ENCODE measurements at regions not wholly inside any gene's neighbourhood (a gene's known extent, or its start where the extent isn't known, plus 50 kb on each side); places are given as distances from the start of the nearest gene placed in this dataset.

- POLR2A ChIA-PET: no interaction called here
- no peaks in the 10 kb centered on the region for H3K36me3 Mint-ChIP-seq (ENCODE audit: low read depth)
Observed at GRCh38 chr5:4977416-4978110, 162.6 kb upstream of the ADAMTS16 start.

GRCh38 chr5:4980201-4980600, 159.9 kb upstream of the ADAMTS16 start:
- H3K36me3 Mint-ChIP-seq (ENCODE audit: low read depth): no peaks in the 10 kb centered on the region
- DNase-seq: no peak
- POLR2A ChIA-PET: no interaction called here

More at GRCh38 chr5:4977416-4978110, 162.6 kb upstream of the ADAMTS16 start:
- CTCF ChIA-PET: no interaction called here
- no peaks in the 10 kb centered on the region for H3K27me3 Mint-ChIP-seq
- H3K4me3 Mint-ChIP-seq: no peak overlapping the region
- DNase-seq: no peak
- no peaks in the 10 kb centered on the region for H3K4me1 Mint-ChIP-seq
- no peak overlapping the region for H3K27ac Mint-ChIP-seq
- no peaks in the 10 kb centered on the region for H3K9me3 Mint-ChIP-seq

GRCh38 chr5:4981608-4982007, 158.5 kb upstream of the ADAMTS16 start:
- H3K27ac Mint-ChIP-seq: no peak overlapping the region
- H3K36me3 Mint-ChIP-seq (ENCODE audit: low read depth): no peaks in the 10 kb centered on the region
- H3K4me1 Mint-ChIP-seq: no peaks in the 10 kb centered on the region
- ChIA-PET POLR2A (no interaction called here), CTCF (no interaction called here)
- no peaks in the 10 kb centered on the region for H3K9me3 Mint-ChIP-seq
- H3K27me3 Mint-ChIP-seq: no peaks in the 10 kb centered on the region
- no peak overlapping the region for H3K4me3 Mint-ChIP-seq
- no peak for DNase-seq

More at GRCh38 chr5:4980201-4980600, 159.9 kb upstream of the ADAMTS16 start:
- Mint-ChIP-seq H3K27ac (no peak overlapping the region), H3K9me3 (no peaks in the 10 kb centered on the region), H3K4me3 (no peak overlapping the region), H3K27me3 (no peaks in the 10 kb centered on the region), H3K4me1 (no peaks in the 10 kb centered on the region)
- CTCF ChIA-PET: no interaction called here

GRCh38 chr5:4983701-4984100, 156.4 kb upstream of the ADAMTS16 start:
- ChIA-PET POLR2A (no interaction called here), CTCF (no interaction called here)
- DNase-seq: no peak
- H3K9me3 Mint-ChIP-seq: no peaks in the 10 kb centered on the region
- no peaks in the 10 kb centered on the region for H3K4me1 Mint-ChIP-seq
- no peaks in the 10 kb centered on the region for H3K36me3 Mint-ChIP-seq (ENCODE audit: low read depth)
- no peak overlapping the region for H3K27ac Mint-ChIP-seq
- H3K4me3 Mint-ChIP-seq: no peak overlapping the region
- no peaks in the 10 kb centered on the region for H3K27me3 Mint-ChIP-seq

- Mint-ChIP-seq H3K9me3 (no peaks in the 10 kb centered on the region), H3K27ac (no peak overlapping the region), H3K36me3 (ENCODE audit: low read depth) (no peaks in the 10 kb centered on the region), H3K4me1 (no peaks in the 10 kb centered on the region), H3K4me3 (no peak overlapping the region), H3K27me3 (no peaks in the 10 kb centered on the region)
- CTCF ChIA-PET: no interaction called here
- POLR2A ChIA-PET: no interaction called here
- no peak for DNase-seq
Observed at GRCh38 chr5:4984461-4984860, 155.7 kb upstream of the ADAMTS16 start.

GRCh38 chr5:4987431-4987830, 152.7 kb upstream of the ADAMTS16 start:
- Mint-ChIP-seq H3K4me3 (no peak overlapping the region), H3K36me3 (ENCODE audit: low read depth) (no peaks in the 10 kb centered on the region), H3K9me3 (no peaks in the 10 kb centered on the region), H3K27me3 (no peaks in the 10 kb centered on the region), H3K27ac (no peak overlapping the region), H3K4me1 (no peaks in the 10 kb centered on the region)
- CTCF ChIA-PET: no interaction called here
- POLR2A ChIA-PET: no interaction called here
- no peak for DNase-seq

GRCh38 chr5:4989118-4989517, 151.0 kb upstream of the ADAMTS16 start:
- H3K4me1 Mint-ChIP-seq: no peaks in the 10 kb centered on the region
- no peak overlapping the region for H3K27ac Mint-ChIP-seq
- CTCF ChIA-PET: no interaction called here
- no peaks in the 10 kb centered on the region for H3K27me3 Mint-ChIP-seq
- no peaks in the 10 kb centered on the region for H3K36me3 Mint-ChIP-seq (ENCODE audit: low read depth)
- no peak overlapping the region for H3K4me3 Mint-ChIP-seq
- H3K9me3 Mint-ChIP-seq: no peaks in the 10 kb centered on the region
- POLR2A ChIA-PET: no interaction called here
- DNase-seq: no peak

- no peaks in the 10 kb centered on the region for H3K4me1 Mint-ChIP-seq
- ChIA-PET POLR2A (no interaction called here), CTCF (no interaction called here)
- no peaks in the 10 kb centered on the region for H3K9me3 Mint-ChIP-seq
- no peak for DNase-seq
- no peak overlapping the region for H3K4me3 Mint-ChIP-seq
- H3K36me3 Mint-ChIP-seq (ENCODE audit: low read depth): no peaks in the 10 kb centered on the region
- no peak overlapping the region for H3K27ac Mint-ChIP-seq
- no peaks in the 10 kb centered on the region for H3K27me3 Mint-ChIP-seq
Observed at GRCh38 chr5:4990017-4990416, 150.1 kb upstream of the ADAMTS16 start.

- H3K9me3 Mint-ChIP-seq: no peaks in the 10 kb centered on the region
- no peak overlapping the region for H3K4me3 Mint-ChIP-seq
- H3K27me3 Mint-ChIP-seq: no peaks in the 10 kb centered on the region
- no peak for DNase-seq
- CTCF ChIA-PET: no interaction called here
- POLR2A ChIA-PET: no interaction called here
- H3K27ac Mint-ChIP-seq: no peak overlapping the region
- H3K4me1 Mint-ChIP-seq: no peaks in the 10 kb centered on the region
- H3K36me3 Mint-ChIP-seq (ENCODE audit: low read depth): no peaks in the 10 kb centered on the region
Observed at GRCh38 chr5:4990462-4990861, 149.7 kb upstream of the ADAMTS16 start.

GRCh38 chr5:4991925-4992324, 148.2 kb upstream of the ADAMTS16 start:
- H3K4me1 Mint-ChIP-seq: no peaks in the 10 kb centered on the region
- H3K36me3 Mint-ChIP-seq (ENCODE audit: low read depth): no peaks in the 10 kb centered on the region
- H3K27me3 Mint-ChIP-seq: no peaks in the 10 kb centered on the region
- no peak overlapping the region for H3K4me3 Mint-ChIP-seq
- ChIA-PET POLR2A (no interaction called here), CTCF (no interaction called here)
- H3K27ac Mint-ChIP-seq: no peak overlapping the region
- DNase-seq: no peak
- H3K9me3 Mint-ChIP-seq: no peaks in the 10 kb centered on the region

- POLR2A ChIA-PET: no interaction called here
- H3K4me3 Mint-ChIP-seq: no peak overlapping the region
- H3K27me3 Mint-ChIP-seq: no peaks in the 10 kb centered on the region
- H3K9me3 Mint-ChIP-seq: no peaks in the 10 kb centered on the region
- H3K36me3 Mint-ChIP-seq (ENCODE audit: low read depth): no peaks in the 10 kb centered on the region
- DNase-seq: no peak
- CTCF ChIA-PET: no interaction called here
- H3K4me1 Mint-ChIP-seq: no peaks in the 10 kb centered on the region
- no peak overlapping the region for H3K27ac Mint-ChIP-seq
Observed at GRCh38 chr5:4995014-4995413, 145.1 kb upstream of the ADAMTS16 start.

GRCh38 chr5:5005353-5005752, 134.8 kb upstream of the ADAMTS16 start:
- ChIA-PET POLR2A (no interaction called here), CTCF (no interaction called here)
- Mint-ChIP-seq H3K4me3 (no peak overlapping the region), H3K27me3 (no peaks in the 10 kb centered on the region), H3K9me3 (peaks cover 2% of the 10 kb centered on the region), H3K4me1 (no peaks in the 10 kb centered on the region), H3K36me3 (ENCODE audit: low read depth) (no peaks in the 10 kb centered on the region), H3K27ac (no peak overlapping the region)
- DNase-seq: no peak

GRCh38 chr5:5006548-5006947, 133.6 kb upstream of the ADAMTS16 start:
- H3K27me3 Mint-ChIP-seq: no peaks in the 10 kb centered on the region
- no peak overlapping the region for H3K27ac Mint-ChIP-seq
- no peak for DNase-seq
- H3K9me3 Mint-ChIP-seq: peaks cover 3% of the 10 kb centered on the region
- POLR2A ChIA-PET: no interaction called here
- H3K4me3 Mint-ChIP-seq: no peak overlapping the region
- H3K4me1 Mint-ChIP-seq: no peaks in the 10 kb centered on the region
- no peaks in the 10 kb centered on the region for H3K36me3 Mint-ChIP-seq (ENCODE audit: low read depth)
- CTCF ChIA-PET: no interaction called here

GRCh38 chr5:5009240-5009639, 130.9 kb upstream of the ADAMTS16 start:
- Mint-ChIP-seq H3K27me3 (no peaks in the 10 kb centered on the region), H3K27ac (no peak overlapping the region), H3K9me3 (peaks cover 3% of the 10 kb centered on the region), H3K4me1 (no peaks in the 10 kb centered on the region), H3K4me3 (no peak overlapping the region), H3K36me3 (ENCODE audit: low read depth) (no peaks in the 10 kb centered on the region)
- POLR2A ChIA-PET: no interaction called here
- CTCF ChIA-PET: no interaction called here
- no peak for DNase-seq

GRCh38 chr5:5011151-5011550, 129.0 kb upstream of the ADAMTS16 start:
- POLR2A ChIA-PET: no interaction called here
- H3K27ac Mint-ChIP-seq: no peak overlapping the region
- no peak for DNase-seq
- H3K4me3 Mint-ChIP-seq: no peak overlapping the region
- H3K36me3 Mint-ChIP-seq (ENCODE audit: low read depth): no peaks in the 10 kb centered on the region
- H3K27me3 Mint-ChIP-seq: no peaks in the 10 kb centered on the region
- CTCF ChIA-PET: no interaction called here
- peaks cover 3% of the 10 kb centered on the region for H3K9me3 Mint-ChIP-seq
- no peaks in the 10 kb centered on the region for H3K4me1 Mint-ChIP-seq

All from activated CD4-positive, alpha-beta memory T cell treated with anti-CD3 and anti-CD28 coated beads, Interleukin-2, amount 10 ng/mL, durations not matched to agents 7 days and 5 days (primary cell).